Smooth muscle cell (in vitro differentiated cells): ENCODE measurements at regions not wholly inside any gene's neighbourhood (a gene's known extent, or its start where the extent isn't known, plus 50 kb on each side); places are given as distances from the start of the nearest gene placed in this dataset.

ENCODE experiments used
- DNase-seq: peaks from one replicate; lab custom pipeline; 2025; ENCODE audit not compliant: unreplicated experiment; lab: John Stamatoyannopoulos, UW
- H2AFZ ChIP-seq: fragments of 200-600 bp; sonication (generic); 2 replicates; pipeline ENCODE4 v1.6.0; 2016; ENCODE audit warnings: antibody characterized with exemption, low read depth, mild to moderate bottlenecking
- H3F3A ChIP-seq: fragments of 200-600 bp; sonication (generic); 2 replicates; pipeline ENCODE4 v1.6.0; 2017; ENCODE audit warnings: antibody characterized with exemption, low read depth
- H3K27ac ChIP-seq: fragments of 200-600 bp; sonication (generic); 2 replicates; pipeline ENCODE4 v1.5.1; 2016; ENCODE audit warnings: low read depth, mild to moderate bottlenecking
- H3K27me3 ChIP-seq: fragments of 200-600 bp; sonication (generic); 2 replicates; pipeline ENCODE4 v1.6.1; 2016; ENCODE audit warnings: low read depth, mild to moderate bottlenecking
- H3K36me3 ChIP-seq: fragments of 200-600 bp; sonication (generic); 2 replicates; pipeline ENCODE4 v1.5.1; 2016; ENCODE audit warnings: low read depth
- H3K4me1 ChIP-seq: fragments of 200-600 bp; sonication (generic); 2 replicates; pipeline ENCODE4 v1.5.1; 2016; ENCODE audit warnings: low read depth
- H3K4me2 ChIP-seq: fragments of 200-600 bp; sonication (generic); 2 replicates; pipeline ENCODE4 v1.6.0; 2016; ENCODE audit warnings: mild to moderate bottlenecking
- H3K4me3 ChIP-seq: fragments of 200-600 bp; sonication (generic); 2 replicates; pipeline ENCODE4 v1.5.1; 2016; ENCODE audit warnings: mild to moderate bottlenecking
- H3K79me2 ChIP-seq: fragments of 200-600 bp; sonication (generic); 2 replicates; pipeline ENCODE4 v1.6.0; 2016; ENCODE audit warnings: low read depth, mild to moderate bottlenecking
- H3K9ac ChIP-seq: fragments of 200-600 bp; sonication (generic); 2 replicates; pipeline ENCODE4 v1.6.0; 2016; ENCODE audit warnings: low read depth
- H3K9me3 ChIP-seq: fragments of 200-600 bp; sonication (generic); replicated peaks from 2 replicates; pipeline ENCODE4 v1.5.1; 2016; ENCODE audit warnings: low read depth
- H4K20me1 ChIP-seq: fragments of 200-600 bp; sonication (generic); 2 replicates; pipeline ENCODE4 v1.6.0; 2016; ENCODE audit warnings: low read depth
- CTCF ChIP-seq: fragments of 200-600 bp; sonication (generic); IDR thresholded peaks from 2 replicates; pipeline ENCODE4 v1.5.1; 2017; ENCODE audit warnings: borderline replicate concordance, mild to moderate bottlenecking, antibody characterized with exemption; ENCODE audit not compliant: insufficient read depth, poor library complexity, severe bottlenecking
- WGBS: methylation state at CpG from one replicate; pipeline ENCODE4 v1.1.7; 2016; ENCODE audit warnings: low lambda C conversion rate; 5-methylcytosine and 5-hydroxymethylcytosine counted together

- WGBS: 92% methylated on average over 1 of the region's 1 CpG
- no peak for TF ChIP-seq CTCF
- Histone ChIP-seq H3K79me2 (no peaks in the 10 kb centered on the region), H3K36me3 (no peaks in the 10 kb centered on the region), H3K9me3 (no peaks in the 10 kb centered on the region), H3K9ac (no peak overlapping the region), H3K4me3 (no peak overlapping the region), H3K4me1 (no peaks in the 10 kb centered on the region), H4K20me1 (no peaks in the 10 kb centered on the region), H3K4me2 (no peak overlapping the region), H2AFZ (no peak overlapping the region), H3K27ac (no peak overlapping the region), H3F3A (no peaks in the 10 kb centered on the region), H3K27me3 (no peaks in the 10 kb centered on the region)
- DNase-seq: no peak
Observed at GRCh38 chr7:15113752-15114151, 211.2 kb upstream of the DGKB start.

- Histone ChIP-seq H3F3A (no peaks in the 10 kb centered on the region), H3K79me2 (no peaks in the 10 kb centered on the region), H3K4me1 (no peaks in the 10 kb centered on the region), H2AFZ (no peak overlapping the region), H3K27me3 (no peaks in the 10 kb centered on the region), H3K4me2 (no peak overlapping the region), H3K9ac (no peak overlapping the region), H4K20me1 (no peaks in the 10 kb centered on the region), H3K36me3 (no peaks in the 10 kb centered on the region), H3K4me3 (no peak overlapping the region), H3K27ac (no peak overlapping the region), H3K9me3 (no peaks in the 10 kb centered on the region)
- 90% methylated on average over 3 of the region's 3 CpGs for WGBS
- DNase-seq: no peak
- no peak for TF ChIP-seq CTCF
Observed at GRCh38 chr7:15105711-15106110, 203.2 kb upstream of the DGKB start.

GRCh38 chr7:15104411-15105092, 202.0 kb upstream of the DGKB start:
- no peak for DNase-seq
- Histone ChIP-seq H3K9ac (no peak overlapping the region), H2AFZ (no peak overlapping the region), H3K4me1 (no peaks in the 10 kb centered on the region), H3K79me2 (no peaks in the 10 kb centered on the region), H3F3A (no peaks in the 10 kb centered on the region), H3K27me3 (no peaks in the 10 kb centered on the region), H3K4me2 (no peak overlapping the region), H3K9me3 (no peaks in the 10 kb centered on the region), H3K27ac (no peak overlapping the region), H3K4me3 (no peak overlapping the region), H4K20me1 (no peaks in the 10 kb centered on the region), H3K36me3 (no peaks in the 10 kb centered on the region)
- TF ChIP-seq CTCF: no peak
- WGBS: 19% methylated on average over 1 of the region's 1 CpG

- Histone ChIP-seq H4K20me1 (no peaks in the 10 kb centered on the region), H3K4me3 (no peak overlapping the region), H3K9me3 (no peaks in the 10 kb centered on the region), H3K79me2 (no peaks in the 10 kb centered on the region), H3K4me1 (no peaks in the 10 kb centered on the region), H3K27ac (no peak overlapping the region), H3K36me3 (no peaks in the 10 kb centered on the region), H3K9ac (no peak overlapping the region), H3F3A (no peaks in the 10 kb centered on the region), H2AFZ (no peak overlapping the region), H3K4me2 (no peak overlapping the region), H3K27me3 (no peaks in the 10 kb centered on the region)
- TF ChIP-seq CTCF: no peak
- DNase-seq: no peak
Observed at GRCh38 chr7:15099074-15099473, 196.5 kb upstream of the DGKB start.
